Activated CD8-positive, alpha-beta memory T cell treated with anti-CD3 and anti-CD28 coated beads for 1 hour (primary cell): ENCODE measurements at regions not wholly inside any gene's neighbourhood (a gene's known extent, or its start where the extent isn't known, plus 50 kb on each side); places are given as distances from the start of the nearest gene placed in this dataset.
"Not testable (repeated sequence)": the region's sequence is repeated elsewhere in the genome, so short reads cannot be mapped to it uniquely, and the experiment has no call there.

Experiments
- DNase-seq, 2 donors: peaks; one replicate each; pipeline ENCODE4 v3.0.0-alpha.2; 2020; ENCODE audit warnings: low read depth in 1 of 2; ENCODE audit errors: extremely low read depth in 1 of 2

DNA sequence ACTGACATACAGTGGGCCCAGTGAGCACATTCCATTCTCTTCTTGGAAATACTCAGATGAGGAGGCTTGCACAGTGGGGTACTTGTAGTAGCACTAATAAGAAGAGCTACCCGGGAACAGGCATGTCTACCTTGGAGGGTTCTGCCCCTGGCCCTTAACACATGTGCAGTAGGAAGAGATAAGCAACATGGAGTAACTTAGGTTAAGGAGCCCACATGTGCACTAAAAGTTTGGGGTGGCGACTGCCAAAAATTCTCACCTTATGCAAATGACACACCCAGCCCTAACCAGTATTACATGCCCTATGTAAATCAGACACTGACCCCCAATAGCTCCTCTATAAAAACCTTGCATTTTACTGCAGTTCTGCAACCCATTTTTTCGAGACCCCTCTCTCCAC lies 1313.3 kb downstream of the KCNT2 start:
- no peak for DNase-seq

DNA sequence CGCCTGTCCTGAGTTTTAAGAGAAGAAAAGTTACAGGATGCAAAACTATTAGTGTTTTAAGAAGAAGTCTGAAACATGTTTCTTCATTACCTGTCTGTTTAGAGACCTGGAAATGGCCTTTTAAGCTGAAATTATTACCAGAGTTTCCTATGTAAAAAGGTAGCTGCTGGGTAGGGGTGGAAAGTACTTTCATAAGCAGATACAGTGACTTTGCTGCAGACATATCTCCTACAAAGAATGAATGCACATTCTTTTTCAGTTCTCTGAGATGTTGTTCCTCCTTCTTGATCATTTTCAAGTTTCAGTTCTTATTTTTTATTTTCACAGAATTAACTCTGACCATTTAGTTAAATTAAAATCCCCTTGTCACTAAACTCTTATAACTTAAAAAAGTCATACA lies 1329.6 kb downstream of the KCNT2 start:
- DNase-seq: no peak

DNA sequence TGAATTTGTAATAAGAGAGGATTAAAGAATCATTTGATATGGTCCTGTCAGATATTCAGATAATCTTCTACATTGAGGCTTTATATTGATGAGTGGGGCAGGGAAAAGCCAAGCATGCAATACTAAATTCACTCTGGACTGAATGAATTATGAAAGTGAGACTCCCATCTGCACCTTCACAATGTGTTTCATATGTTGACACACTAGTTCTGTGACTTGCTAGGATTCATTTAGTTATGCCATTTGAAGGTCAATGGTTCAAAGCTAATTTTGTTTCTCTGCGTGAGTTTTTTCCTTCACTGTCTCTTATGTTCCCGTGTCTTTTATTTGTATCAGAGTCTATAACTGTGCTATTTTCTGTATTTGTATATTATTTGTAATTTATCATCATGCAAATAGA lies 1332.5 kb downstream of the KCNT2 start:
- no peak for DNase-seq

DNA sequence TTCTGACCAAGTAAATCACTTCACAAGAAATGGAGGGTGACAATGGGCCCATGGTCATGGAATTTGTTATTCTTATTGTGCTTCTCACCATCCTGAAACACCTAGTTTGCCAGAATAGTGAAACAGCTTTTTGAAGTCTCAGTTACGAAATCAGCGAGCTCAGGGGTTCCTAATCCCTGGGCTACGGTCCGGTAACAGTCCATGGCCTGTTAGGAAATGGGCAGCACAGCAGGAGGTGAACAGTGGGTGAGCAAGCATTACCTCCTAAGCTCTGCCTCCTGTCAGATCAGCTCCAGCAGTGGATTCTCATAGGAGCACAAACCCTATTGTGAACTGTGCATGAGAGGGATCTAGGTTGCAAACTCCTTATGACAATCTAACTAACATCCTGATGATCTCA lies 1356.3 kb downstream of the KCNT2 start:
- DNase-seq: no peak

DNA sequence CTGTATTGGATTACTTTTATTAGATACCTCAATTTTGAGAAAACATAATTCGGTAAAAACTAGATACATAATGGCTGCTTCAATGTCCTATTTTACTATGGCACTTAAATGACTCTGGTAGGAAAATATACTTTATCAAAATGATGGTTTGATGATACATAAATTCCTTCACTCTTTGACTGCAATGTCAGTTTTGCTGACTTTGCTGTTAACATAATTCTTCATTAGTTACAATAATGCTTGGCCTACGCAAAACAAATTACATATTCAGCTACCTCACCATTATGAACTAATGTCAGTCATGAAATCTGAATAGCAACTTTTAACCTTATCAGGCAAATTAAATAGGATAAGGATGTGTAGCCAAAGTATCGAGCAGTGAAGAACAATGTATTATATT lies 1364.7 kb downstream of the KCNT2 start:
- DNase-seq: no peak

DNA sequence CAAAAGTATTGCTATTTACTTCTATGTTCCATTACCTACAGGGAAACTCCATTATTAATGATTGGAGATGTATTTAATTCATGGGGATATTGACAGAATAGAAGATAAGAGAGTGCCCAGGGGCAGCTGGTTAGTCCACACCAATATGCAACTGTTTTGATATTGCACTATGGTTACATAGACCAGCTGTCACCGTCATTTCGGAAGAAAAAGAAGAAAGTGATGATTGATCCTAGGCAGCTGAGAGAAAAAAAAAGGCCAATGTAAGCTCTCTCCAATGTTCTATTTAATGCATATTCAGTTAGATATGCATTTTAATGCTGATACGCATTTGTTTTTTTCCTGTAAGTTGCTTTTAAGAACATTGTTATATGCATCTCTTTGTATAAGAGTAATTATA lies 1367.2 kb downstream of the KCNT2 start:
- DNase-seq: no peak

DNA sequence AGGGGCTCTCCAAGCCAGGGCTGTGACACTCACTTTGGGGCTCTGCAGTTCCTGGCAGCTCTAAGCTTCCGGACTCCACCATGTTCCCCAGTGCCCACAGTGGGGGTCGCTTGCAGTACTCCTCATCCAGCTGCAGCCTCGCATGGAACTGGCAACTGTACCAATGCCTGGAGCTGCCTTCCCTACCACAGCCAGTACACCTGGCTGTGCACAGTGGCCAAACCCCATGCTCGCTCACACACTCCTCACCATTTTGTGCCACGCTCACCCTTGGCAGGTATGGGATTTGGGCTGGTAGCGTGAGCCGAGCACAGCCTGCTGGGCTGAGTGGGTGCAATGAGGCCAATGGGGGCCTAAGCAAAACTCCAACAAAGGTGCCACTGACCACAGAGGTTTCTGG lies 1369.9 kb downstream of the KCNT2 start:
- no peak for DNase-seq

DNA sequence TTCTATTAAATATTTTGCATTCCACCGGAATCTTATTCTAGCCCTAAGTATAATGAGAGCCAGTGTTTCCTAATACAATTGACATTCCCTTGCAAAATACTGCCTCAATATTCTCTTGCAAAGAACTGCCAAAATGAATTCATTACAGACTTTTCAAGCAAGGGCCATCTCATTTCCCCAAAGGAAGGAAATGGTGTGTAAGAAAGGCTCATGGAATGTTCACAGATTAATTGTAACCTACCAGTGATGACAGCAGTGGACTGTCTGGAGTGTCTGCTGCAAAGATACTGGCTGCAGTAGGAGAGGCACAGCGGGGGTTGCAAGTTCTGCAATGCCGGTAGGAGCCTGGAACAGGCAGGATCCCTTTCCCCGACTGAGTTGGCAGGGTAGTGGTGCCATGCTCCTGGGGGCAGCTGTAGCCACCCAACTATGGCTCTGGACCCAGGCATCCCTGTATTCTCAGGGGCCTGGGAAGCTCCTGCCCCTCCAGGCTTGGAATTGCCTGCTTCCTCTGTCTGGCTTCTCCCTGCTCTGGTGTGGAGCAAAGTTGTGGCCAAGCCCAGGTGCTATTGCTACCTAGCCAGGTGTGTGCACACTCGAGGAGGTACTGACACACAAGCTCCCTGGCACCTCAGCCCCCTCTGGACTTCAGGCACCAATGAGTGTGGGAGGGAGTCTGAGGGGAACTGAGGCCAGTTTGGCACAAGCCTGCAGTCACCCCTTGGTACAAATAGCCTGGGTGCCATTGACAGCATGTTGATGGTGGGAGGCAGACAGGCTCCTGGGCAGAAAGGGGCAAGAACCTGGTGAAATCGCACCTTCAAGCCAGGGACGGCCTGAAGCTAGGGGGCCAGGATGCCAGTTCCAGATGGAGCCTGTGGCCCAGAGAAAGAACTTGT lies 1371.0 kb downstream of the KCNT2 start:
- no peak for DNase-seq

DNA sequence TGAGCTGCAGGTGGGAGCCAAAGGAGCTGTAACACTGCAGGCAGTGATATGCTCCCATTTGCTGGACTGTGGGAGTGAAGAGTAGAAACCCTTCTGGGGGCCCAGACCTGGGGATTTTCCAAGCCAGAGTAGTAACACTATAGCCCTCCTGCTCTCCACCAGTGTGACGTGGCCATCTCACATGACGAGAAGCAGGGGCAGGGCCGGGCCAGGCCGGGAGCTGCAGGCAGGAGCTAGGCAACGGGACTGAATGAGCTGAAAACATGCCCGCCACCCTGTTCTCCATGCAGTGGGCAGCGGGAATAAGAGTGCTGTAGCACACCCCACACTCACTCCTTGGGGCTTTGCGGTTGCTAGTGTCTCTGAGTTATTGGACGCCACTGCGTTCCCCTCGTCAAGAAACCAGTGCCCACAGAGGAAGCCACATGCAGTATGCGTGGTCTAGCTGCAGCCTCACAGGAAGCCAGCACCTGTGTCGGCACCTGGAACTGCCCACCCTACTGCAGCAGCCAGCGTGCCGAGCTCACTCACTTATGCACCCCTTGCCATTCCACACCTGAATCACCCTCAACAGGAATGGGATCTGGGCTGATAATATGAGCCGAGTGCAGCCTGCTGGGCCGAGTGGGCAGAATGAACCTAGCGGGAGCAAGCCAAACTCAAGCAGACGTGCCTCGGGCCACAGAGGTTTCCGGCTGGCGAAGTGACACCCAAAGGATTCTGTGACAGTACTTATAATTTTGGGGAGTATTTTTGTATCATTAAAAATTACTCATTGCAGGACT lies 1389.6 kb downstream of the KCNT2 start:
- no peak for DNase-seq

DNA sequence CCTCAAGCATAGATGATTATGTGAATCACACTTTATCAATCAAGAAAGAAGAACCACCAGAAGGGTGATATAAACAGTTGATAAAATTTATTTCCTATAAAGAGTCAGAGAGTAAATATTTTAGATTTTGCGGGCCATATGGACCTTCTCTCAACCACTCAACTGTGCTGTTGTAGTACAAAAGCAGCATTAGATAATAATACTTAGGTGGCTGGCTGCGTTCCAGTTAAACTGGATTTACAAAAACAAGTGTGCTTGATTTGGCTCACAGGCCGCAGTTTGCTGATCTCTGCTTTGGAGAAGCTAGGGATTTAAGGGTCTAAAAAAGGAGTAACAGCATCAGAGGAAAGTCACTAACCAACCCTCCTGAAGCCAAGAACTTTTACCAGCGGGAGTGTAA lies 1406.0 kb downstream of the KCNT2 start:
- no peak for DNase-seq

DNA sequence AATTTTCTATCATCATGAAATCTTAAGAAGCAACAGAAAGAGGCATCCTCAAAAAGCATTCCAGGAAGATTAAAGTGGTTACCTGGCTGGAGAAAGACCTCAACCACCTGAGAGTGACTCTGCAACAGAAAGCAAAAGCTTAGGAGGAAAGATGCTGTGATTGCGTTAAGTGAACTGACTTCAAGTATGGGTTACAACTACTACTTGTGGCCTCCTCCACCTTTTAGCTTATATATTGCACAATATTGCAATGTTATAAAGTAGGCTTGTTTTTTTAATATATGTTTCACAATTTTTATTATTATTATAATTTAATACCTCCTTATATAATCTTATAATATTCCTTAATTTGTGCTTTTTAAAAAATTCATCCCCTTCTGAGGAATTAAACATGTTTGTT lies 1407.5 kb downstream of the KCNT2 start:
- DNase-seq: no peak

DNA sequence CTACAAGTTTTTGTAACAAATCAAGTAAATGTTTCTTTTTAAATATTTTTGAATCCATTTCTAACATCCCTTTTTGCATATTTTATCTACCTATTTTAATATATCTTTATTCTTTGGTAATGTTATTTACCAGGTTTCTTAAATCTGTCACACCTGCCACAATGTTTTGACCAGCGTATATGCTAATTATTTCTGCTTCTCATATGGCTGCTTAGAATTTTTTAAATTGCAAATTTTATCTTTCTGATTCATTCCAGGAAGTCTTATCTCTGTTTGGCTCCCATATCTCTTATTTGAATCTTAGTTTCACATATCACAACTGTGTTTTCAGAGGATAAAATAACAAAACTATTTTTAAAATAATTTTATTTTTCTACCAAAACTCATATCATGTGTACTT lies 1411.1 kb downstream of the KCNT2 start:
- no peak for DNase-seq

DNA sequence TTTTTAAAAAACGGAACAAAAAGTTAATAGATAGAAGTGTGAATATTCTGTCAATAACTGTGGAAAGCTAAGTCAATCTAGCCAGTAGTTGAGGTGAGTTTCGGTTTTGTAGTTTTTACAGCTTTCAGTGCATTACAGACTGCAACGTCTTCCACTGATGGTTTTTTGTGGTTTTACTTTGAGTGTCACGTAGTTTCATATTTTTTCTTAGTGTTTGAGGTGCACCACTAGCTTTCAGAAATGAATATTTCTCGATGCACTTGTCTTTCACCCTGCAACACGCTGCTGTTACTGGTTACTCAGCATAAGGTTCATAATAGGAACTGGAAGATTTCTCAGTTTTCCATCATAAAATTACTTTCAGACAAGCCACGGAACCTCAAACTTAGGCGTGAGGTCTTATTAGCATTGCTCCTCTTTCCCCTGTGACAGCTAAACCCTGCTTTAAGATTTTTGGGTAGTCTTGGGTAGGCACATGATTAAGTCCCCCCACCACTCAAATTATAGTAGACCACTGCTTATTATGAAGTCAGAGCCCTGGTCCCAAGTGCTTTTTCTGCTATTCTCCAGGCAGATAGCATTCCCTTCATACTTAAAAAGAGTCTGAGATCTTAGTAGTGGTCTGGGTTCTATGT lies 1412.7 kb downstream of the KCNT2 start:
- no peak for DNase-seq

DNA sequence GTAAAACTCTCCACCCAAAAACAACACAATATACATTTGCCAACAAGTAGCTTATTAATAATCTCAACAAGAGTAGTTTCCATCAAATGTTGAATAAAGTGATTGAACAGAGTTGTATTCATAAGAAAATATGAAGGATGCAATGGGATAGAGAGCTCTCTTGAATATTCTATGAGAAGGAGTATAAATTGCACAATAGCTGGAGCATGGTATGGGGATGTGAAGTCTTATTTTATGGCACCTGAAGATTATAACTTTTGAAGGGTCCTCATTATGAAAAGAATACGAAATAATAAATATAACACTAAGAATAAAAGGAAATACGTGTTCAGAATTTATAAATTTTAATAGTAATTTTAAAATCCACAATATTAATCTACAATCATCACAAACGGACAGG lies 1415.1 kb downstream of the KCNT2 start:
- no peak for DNase-seq

DNA sequence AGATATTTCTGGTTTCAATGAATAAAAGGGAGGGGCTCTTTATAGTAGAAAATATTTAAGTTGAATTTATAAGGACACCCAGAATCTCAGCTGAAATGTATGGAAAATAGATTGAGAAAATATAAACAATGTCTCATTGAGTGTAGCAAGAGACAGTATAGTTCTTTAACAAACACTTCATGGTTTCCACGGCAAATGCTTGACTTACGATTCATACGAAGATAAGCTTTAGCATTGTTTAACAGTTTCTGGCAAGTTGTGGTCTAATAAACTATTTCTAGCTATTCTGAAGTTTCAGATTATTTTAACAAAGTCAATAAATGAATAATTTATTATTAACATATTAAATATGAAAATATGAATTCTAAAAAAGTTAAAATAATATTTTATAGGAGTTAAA lies 1419.4 kb downstream of the KCNT2 start:
- no peak for DNase-seq

DNA sequence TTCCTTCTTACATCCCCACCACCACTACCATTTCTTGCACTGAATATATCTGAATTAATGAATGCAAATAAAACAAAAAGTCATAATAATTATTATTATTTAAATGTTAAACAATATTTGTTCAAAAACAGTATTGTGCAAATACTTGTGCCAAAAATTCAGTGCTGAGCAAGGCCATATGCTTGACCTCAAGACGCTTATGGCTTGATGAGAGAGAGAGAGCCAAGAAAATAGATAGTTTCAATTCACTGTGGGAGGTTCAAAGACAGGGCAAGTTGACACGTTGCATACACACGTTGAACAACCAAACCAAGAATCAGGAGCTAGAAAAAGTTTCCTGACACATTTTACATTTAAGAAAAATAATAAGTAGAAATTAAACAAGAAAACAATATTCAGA lies 1421.7 kb downstream of the KCNT2 start:
- DNase-seq: no peak

DNA sequence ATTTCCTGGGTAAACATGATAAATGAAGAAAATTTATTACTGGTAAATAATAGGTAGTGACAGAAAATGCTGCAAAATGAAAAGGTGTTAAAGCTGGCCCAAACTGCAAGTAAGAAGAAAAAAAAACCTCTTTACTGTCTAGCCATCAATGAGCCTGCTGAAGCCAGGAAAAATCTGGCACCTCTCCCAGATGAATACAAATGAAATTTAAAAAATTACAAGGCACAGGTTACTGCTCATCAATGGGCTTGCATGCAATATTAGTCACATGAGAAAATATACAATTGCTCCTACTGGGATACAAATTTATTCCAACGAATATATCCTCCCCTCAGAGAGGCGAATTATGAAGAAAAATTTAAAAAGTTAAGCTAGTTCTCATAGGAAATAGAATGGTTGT lies 1422.5 kb downstream of the KCNT2 start:
- no peak for DNase-seq

DNA sequence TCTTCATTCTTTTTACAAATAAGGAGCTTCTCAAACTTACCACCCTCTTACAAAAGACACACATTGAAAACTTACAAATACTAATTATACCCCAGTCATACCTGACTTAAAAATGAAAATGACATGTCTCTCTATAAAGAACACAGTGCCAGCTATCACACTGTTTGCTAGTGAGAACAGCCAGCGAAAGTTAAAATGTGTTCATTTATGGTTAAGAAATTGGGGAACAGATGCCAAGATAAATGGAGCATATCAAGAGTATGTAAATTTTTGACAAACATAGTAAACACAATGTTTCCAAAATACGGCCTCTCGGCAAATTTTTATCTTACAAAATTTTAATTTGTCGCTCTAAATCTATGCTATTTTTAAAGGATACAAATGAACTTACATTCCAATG lies 1422.9 kb downstream of the KCNT2 start:
- DNase-seq: no peak

DNA sequence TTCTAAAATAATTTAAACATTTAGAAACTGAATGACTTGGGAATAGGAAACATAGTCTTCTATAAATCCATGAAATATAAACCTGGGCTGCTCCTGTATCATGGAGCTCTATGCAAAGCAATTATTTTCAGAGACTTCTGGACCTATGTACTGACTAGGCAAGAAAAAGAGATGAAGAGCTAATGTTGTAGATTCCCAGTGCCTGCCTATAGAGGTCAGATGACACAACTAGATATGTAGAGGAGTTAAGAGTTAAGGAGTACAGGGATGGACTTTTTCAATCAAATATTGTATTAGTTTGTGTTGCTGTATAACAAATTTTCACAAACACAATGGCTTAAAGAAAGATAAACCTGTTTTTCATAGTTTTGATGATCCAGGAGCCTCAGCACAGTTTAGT lies 1434.5 kb downstream of the KCNT2 start:
- DNase-seq: no peak

DNA sequence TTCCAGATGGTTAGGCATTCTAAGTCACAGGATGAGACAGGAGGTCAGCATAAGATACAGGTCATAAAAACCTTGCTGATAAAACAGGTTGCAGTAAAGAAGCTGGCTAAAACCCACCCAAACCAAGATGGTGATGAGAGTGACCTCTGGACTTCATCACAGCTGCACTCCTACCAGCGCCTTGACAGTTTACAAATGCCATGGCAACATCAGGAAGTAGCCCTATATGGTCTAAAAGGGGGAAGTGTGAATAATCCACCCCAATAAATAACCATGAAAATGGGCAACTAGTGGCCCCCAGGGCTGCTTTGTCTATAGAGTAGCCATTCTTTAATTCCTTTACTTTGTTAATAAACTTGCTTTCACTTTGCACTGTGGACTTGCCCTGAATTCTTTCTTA lies 1448.4 kb downstream of the KCNT2 start:
- not testable (repeated sequence) for DNase-seq

DNA sequence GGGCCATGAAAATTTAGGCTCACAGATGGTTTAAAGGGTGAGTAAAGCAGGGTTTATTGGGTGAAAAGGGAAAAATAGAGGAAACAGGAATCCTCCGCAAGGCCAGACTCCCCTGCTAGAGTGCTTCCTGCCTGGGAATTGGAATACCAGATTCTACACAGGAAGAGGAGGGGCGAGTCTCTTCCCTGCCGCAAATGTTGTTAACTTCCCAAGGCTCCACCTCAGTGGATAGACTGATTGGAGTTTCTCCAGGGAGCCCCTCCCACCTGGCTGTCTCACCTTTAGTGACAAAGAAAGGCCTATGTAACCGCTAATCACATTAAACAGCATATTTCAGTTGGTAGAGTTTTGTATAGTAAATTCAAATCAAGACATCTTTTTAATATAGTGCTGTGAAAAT lies 1450.1 kb downstream of the KCNT2 start:
- DNase-seq: no peak

DNA sequence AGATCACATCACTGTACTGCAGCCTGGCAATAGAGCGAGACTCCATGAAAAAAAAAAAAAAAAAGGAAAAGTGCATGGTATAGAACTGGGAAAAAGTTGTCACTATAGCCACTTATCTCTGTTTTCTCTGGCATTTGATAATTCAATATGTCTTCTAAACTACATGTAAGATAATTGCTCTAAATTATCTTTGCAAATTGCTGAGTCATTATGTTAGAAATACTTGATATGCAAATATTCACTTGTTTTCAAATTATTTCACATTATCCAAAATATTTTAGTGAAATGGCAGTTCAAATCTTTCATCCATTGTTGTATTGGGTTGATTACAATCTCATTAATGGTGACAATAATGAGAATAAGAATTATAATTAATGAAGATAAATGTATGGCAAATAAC lies 1455.1 kb downstream of the KCNT2 start:
- no peak for DNase-seq
